GM23248 (cell line): ENCODE measurements at regions not wholly inside any gene's neighbourhood (a gene's known extent, or its start where the extent isn't known, plus 50 kb on each side); places are given as distances from the start of the nearest gene placed in this dataset.

ENCODE experiments used
- EZH2 ChIP-seq: fragments of 200-600 bp; sonication (generic); IDR thresholded peaks from 2 replicates; pipeline ENCODE4 v1.6.1; 2018; ENCODE audit warnings: antibody characterized with exemption, mild to moderate bottlenecking; ENCODE audit not compliant: insufficient read depth, poor library complexity, severe bottlenecking
- EZH2phosphoT487 ChIP-seq: fragments of 200-600 bp; sonication (generic); IDR thresholded peaks from 2 replicates; pipeline ENCODE4 v1.6.1; 2018; ENCODE audit warnings: antibody characterized with exemption, moderate library complexity, mild to moderate bottlenecking, low read depth; ENCODE audit not compliant: insufficient read depth

- no peak for TF ChIP-seq EZH2phosphoT487
- no peak for TF ChIP-seq EZH2
These were observed 440.9 kb upstream of the MAF start for GRCh38 chr16:80041410-80041809.
